ENCODE measurements at regions not wholly inside any gene's neighbourhood (a gene's known extent, or its start where the extent isn't known, plus 50 kb on each side); places are given as distances from the start of the nearest gene placed in this dataset.
"Not testable (repeated sequence)": the region's sequence is repeated elsewhere in the genome, so short reads cannot be mapped to it uniquely, and the experiment has no call there.

- Histone ChIP-seq H3K9me3 (ENCODE audit: control insufficient read depth in 1 of 2, low read length in 2 of 2) (no peaks in the 10 kb centered on the region), H3K27me3 (ENCODE audit: control insufficient read depth in 1 of 2, insufficient read depth in 2 of 2, low read length in 2 of 2) (no peaks in the 10 kb centered on the region), H3K4me1 (ENCODE audit: control insufficient read depth in 1 of 2, insufficient read depth in 2 of 2, low read length in 2 of 2) (peaks cover 0 to under 1% of the 10 kb centered on the region in 2 donors), H3K36me3 (ENCODE audit: control insufficient read depth in 1 of 2, insufficient read depth in 2 of 2, low read length in 2 of 2) (no peaks in the 10 kb centered on the region), H3K4me3 (ENCODE audit: low read depth in 1 of 2, low read length in 2 of 2) (no peak overlapping the region), H3K27ac (ENCODE audit: low read depth, low read length) (no peak overlapping the region), H3K9ac (ENCODE audit: low read depth in 1 of 2, low read length in 2 of 2) (no peak overlapping the region)
Measured at GRCh38 chr4:81682492-81682891, 210.8 kb upstream of the RASGEF1B start.

- H3K27me3 ChIP-seq (ENCODE audit: control insufficient read depth in 1 of 2, insufficient read depth in 2 of 2, low read length in 2 of 2) = no peaks in the 10 kb centered on the region
- H3K9me3 ChIP-seq (ENCODE audit: control insufficient read depth in 1 of 2, low read length in 2 of 2) = no peaks in the 10 kb centered on the region
- no peak overlapping the region for H3K27ac ChIP-seq (ENCODE audit: low read depth, low read length)
- H3K4me1 ChIP-seq (ENCODE audit: control insufficient read depth in 1 of 2, insufficient read depth in 2 of 2, low read length in 2 of 2) = peaks cover 0 to 6% of the 10 kb centered on the region in 2 donors
- H3K9ac ChIP-seq (ENCODE audit: low read depth in 1 of 2, low read length in 2 of 2) = no peak overlapping the region
- no peaks in the 10 kb centered on the region for H3K36me3 ChIP-seq (ENCODE audit: control insufficient read depth in 1 of 2, insufficient read depth in 2 of 2, low read length in 2 of 2)
- H3K4me3 ChIP-seq (ENCODE audit: low read depth in 1 of 2, low read length in 2 of 2) = no peak overlapping the region
Measured at GRCh38 chr4:81679315-81679714, 207.6 kb upstream of the RASGEF1B start.

DNA sequence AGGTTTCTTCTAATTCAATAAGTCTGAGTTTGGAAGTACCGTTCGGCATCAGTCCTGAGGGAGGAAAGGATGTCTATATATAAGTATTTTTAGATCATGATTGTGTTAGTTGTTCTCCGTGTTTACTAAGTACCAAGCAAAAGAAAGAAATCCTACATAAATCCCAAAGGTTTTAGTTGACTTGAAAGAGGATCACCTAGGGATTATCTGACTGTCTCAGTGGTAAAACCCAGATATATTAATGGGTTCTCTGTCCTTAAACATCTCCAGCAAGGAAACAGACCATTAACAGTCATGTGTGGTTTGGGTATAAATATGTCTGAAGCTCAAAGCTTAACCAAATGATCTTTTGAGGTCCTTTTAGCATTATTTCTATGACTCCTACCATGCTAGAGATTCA lies 207.1 kb upstream of the RASGEF1B start:
- no peak overlapping the region for H3K9ac ChIP-seq (ENCODE audit: low read depth in 1 of 2, low read length in 2 of 2)
- H3K27ac ChIP-seq (ENCODE audit: low read depth, low read length) = no peak overlapping the region
- no peak overlapping the region for H3K4me3 ChIP-seq (ENCODE audit: low read depth in 1 of 2, low read length in 2 of 2)
- H3K36me3 ChIP-seq (ENCODE audit: control insufficient read depth in 1 of 2, insufficient read depth in 2 of 2, low read length in 2 of 2) = no peaks in the 10 kb centered on the region
- no peaks in the 10 kb centered on the region for H3K9me3 ChIP-seq (ENCODE audit: control insufficient read depth in 1 of 2, low read length in 2 of 2)
- H3K27me3 ChIP-seq (ENCODE audit: control insufficient read depth in 1 of 2, insufficient read depth in 2 of 2, low read length in 2 of 2) = no peaks in the 10 kb centered on the region
- H3K4me1 ChIP-seq (ENCODE audit: control insufficient read depth in 1 of 2, insufficient read depth in 2 of 2, low read length in 2 of 2) = peaks cover 0 to 6% of the 10 kb centered on the region in 2 donors

DNA sequence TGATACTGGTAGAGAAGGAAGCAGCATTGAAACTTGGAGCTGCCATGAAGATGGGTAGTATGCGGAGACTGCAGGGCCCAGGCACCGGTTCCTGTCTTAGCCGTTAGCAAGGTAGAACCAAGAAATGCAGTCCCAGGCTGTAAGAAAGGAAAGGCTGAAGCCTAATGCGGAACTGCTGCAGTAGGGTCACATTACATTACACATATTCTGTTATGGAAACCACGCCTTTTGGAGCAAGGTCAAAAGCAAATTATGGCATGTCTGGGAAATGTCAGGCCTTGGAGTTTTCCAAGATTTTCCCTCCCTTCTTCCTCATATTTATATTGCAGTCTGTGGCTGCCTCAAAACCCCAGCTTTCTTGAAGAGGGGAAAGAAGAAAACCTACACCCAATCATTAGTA lies 204.8 kb upstream of the RASGEF1B start:
- H3K4me1 ChIP-seq (ENCODE audit: control insufficient read depth in 1 of 2, insufficient read depth in 2 of 2, low read length in 2 of 2) = peaks cover 0 to 6% of the 10 kb centered on the region in 2 donors

GRCh38 chr4:81675791-81676393 lies 204.2 kb upstream of the RASGEF1B start:
- Histone ChIP-seq H3K36me3 (ENCODE audit: control insufficient read depth in 1 of 2, insufficient read depth in 2 of 2, low read length in 2 of 2) (no peaks in the 10 kb centered on the region), H3K27me3 (ENCODE audit: control insufficient read depth in 1 of 2, insufficient read depth in 2 of 2, low read length in 2 of 2) (no peaks in the 10 kb centered on the region), H3K27ac (ENCODE audit: low read depth, low read length) (no peak overlapping the region), H3K9ac (ENCODE audit: low read depth in 1 of 2, low read length in 2 of 2) (no peak overlapping the region), H3K4me1 (ENCODE audit: control insufficient read depth in 1 of 2, insufficient read depth in 2 of 2, low read length in 2 of 2) (peaks cover 0 to 6% of the 10 kb centered on the region in 2 donors), H3K9me3 (ENCODE audit: control insufficient read depth in 1 of 2, low read length in 2 of 2) (no peaks in the 10 kb centered on the region), H3K4me3 (ENCODE audit: low read depth in 1 of 2, low read length in 2 of 2) (no peak overlapping the region)

More for the DNA sequence above, 204.8 kb upstream of the RASGEF1B start:
- Histone ChIP-seq H3K9me3 (ENCODE audit: control insufficient read depth in 1 of 2, low read length in 2 of 2) (no peaks in the 10 kb centered on the region), H3K27ac (ENCODE audit: low read depth, low read length) (no peak overlapping the region), H3K36me3 (ENCODE audit: control insufficient read depth in 1 of 2, insufficient read depth in 2 of 2, low read length in 2 of 2) (no peaks in the 10 kb centered on the region), H3K9ac (ENCODE audit: low read depth in 1 of 2, low read length in 2 of 2) (no peak overlapping the region), H3K27me3 (ENCODE audit: control insufficient read depth in 1 of 2, insufficient read depth in 2 of 2, low read length in 2 of 2) (no peaks in the 10 kb centered on the region), H3K4me3 (ENCODE audit: low read depth in 1 of 2, low read length in 2 of 2) (no peak overlapping the region)

GRCh38 chr4:81673961-81674360 lies 202.3 kb upstream of the RASGEF1B start:
- Histone ChIP-seq H3K27me3 (ENCODE audit: control insufficient read depth in 1 of 2, insufficient read depth in 2 of 2, low read length in 2 of 2) (no peaks in the 10 kb centered on the region), H3K4me3 (ENCODE audit: low read depth in 1 of 2, low read length in 2 of 2) (no peak overlapping the region), H3K27ac (ENCODE audit: low read depth, low read length) (no peak overlapping the region), H3K36me3 (ENCODE audit: control insufficient read depth in 1 of 2, insufficient read depth in 2 of 2, low read length in 2 of 2) (no peaks in the 10 kb centered on the region), H3K4me1 (ENCODE audit: control insufficient read depth in 1 of 2, insufficient read depth in 2 of 2, low read length in 2 of 2) (peaks cover 0 to 6% of the 10 kb centered on the region in 2 donors), H3K9ac (ENCODE audit: low read depth in 1 of 2, low read length in 2 of 2) (no peak overlapping the region), H3K9me3 (ENCODE audit: control insufficient read depth in 1 of 2, low read length in 2 of 2) (no peaks in the 10 kb centered on the region)

DNA sequence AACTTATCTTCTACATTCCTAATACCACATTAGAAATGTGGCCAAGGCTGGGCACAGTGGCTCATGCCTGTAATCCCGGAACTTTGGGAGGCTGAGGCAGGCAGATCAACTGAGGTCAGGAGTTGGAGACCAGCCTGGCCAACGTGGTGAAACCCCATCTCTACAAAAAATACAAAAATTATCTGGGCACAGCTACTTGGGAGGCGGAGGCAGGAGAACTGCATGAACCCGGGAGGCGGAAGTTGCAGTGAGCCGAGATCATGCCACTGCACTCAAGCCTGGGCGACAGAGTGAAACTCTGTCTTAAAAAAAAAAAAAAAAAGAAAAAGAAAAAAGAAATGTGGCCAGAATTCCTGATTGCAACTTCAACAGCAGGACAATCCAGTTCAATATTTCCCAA lies 196.6 kb upstream of the RASGEF1B start:
- H3K4me3 ChIP-seq (ENCODE audit: low read depth in 1 of 2, low read length in 2 of 2); H3K4me1 ChIP-seq (ENCODE audit: control insufficient read depth in 1 of 2, insufficient read depth in 2 of 2, low read length in 2 of 2); H3K27me3 ChIP-seq (ENCODE audit: control insufficient read depth in 1 of 2, insufficient read depth in 2 of 2, low read length in 2 of 2); H3K9me3 ChIP-seq (ENCODE audit: control insufficient read depth in 1 of 2, low read length in 2 of 2); H3K36me3 ChIP-seq (ENCODE audit: control insufficient read depth in 1 of 2, insufficient read depth in 2 of 2, low read length in 2 of 2); H3K9ac ChIP-seq (ENCODE audit: low read depth in 1 of 2, low read length in 2 of 2); H3K27ac ChIP-seq (ENCODE audit: low read depth, low read length): not testable (repeated sequence)

DNA sequence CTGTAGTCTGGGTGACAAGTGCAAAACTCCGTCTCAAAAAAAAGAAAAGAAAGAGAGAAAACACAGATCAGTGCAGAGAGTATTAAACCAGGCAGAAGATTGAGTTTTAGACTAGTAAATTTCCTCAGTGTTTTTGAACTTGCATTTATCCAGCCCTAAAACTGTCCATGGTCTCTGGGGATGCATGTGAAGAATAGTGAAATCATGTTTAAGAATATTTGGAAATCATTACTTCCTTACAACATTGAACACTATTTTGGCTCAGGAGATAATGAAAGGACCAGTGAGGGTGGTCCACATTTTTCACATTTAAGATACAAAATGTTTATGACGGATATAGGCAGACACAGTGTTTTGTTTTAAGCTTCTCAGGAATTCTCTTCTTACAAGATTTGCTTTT lies 195.8 kb upstream of the RASGEF1B start:
- Histone ChIP-seq H3K27me3 (ENCODE audit: control insufficient read depth in 1 of 2, insufficient read depth in 2 of 2, low read length in 2 of 2) (no peaks in the 10 kb centered on the region), H3K27ac (ENCODE audit: low read depth, low read length) (no peak overlapping the region), H3K4me3 (ENCODE audit: low read depth in 1 of 2, low read length in 2 of 2) (no peak overlapping the region), H3K36me3 (ENCODE audit: control insufficient read depth in 1 of 2, insufficient read depth in 2 of 2, low read length in 2 of 2) (no peaks in the 10 kb centered on the region), H3K9ac (ENCODE audit: low read depth in 1 of 2, low read length in 2 of 2) (no peak overlapping the region), H3K9me3 (ENCODE audit: control insufficient read depth in 1 of 2, low read length in 2 of 2) (no peaks in the 10 kb centered on the region), H3K4me1 (ENCODE audit: control insufficient read depth in 1 of 2, insufficient read depth in 2 of 2, low read length in 2 of 2) (peaks cover 0 to 8% of the 10 kb centered on the region in 2 donors)

GRCh38 chr4:81666491-81666890 lies 194.8 kb upstream of the RASGEF1B start:
- Histone ChIP-seq H3K9ac (ENCODE audit: low read depth in 1 of 2, low read length in 2 of 2) (no peak overlapping the region), H3K36me3 (ENCODE audit: control insufficient read depth in 1 of 2, insufficient read depth in 2 of 2, low read length in 2 of 2) (no peaks in the 10 kb centered on the region), H3K27me3 (ENCODE audit: control insufficient read depth in 1 of 2, insufficient read depth in 2 of 2, low read length in 2 of 2) (no peaks in the 10 kb centered on the region), H3K9me3 (ENCODE audit: control insufficient read depth in 1 of 2, low read length in 2 of 2) (no peaks in the 10 kb centered on the region), H3K4me3 (ENCODE audit: low read depth in 1 of 2, low read length in 2 of 2) (no peak overlapping the region), H3K4me1 (ENCODE audit: control insufficient read depth in 1 of 2, insufficient read depth in 2 of 2, low read length in 2 of 2) (peaks cover 0 to 8% of the 10 kb centered on the region in 2 donors), H3K27ac (ENCODE audit: low read depth, low read length) (no peak overlapping the region)

GRCh38 chr4:81665649-81666048 lies 193.9 kb upstream of the RASGEF1B start:
- Histone ChIP-seq H3K36me3 (ENCODE audit: control insufficient read depth in 1 of 2, insufficient read depth in 2 of 2, low read length in 2 of 2) (no peaks in the 10 kb centered on the region), H3K4me3 (ENCODE audit: low read depth in 1 of 2, low read length in 2 of 2) (no peak overlapping the region), H3K9ac (ENCODE audit: low read depth in 1 of 2, low read length in 2 of 2) (no peak overlapping the region), H3K9me3 (ENCODE audit: control insufficient read depth in 1 of 2, low read length in 2 of 2) (no peaks in the 10 kb centered on the region), H3K27ac (ENCODE audit: low read depth, low read length) (no peak overlapping the region), H3K4me1 (ENCODE audit: control insufficient read depth in 1 of 2, insufficient read depth in 2 of 2, low read length in 2 of 2) (peaks cover 0 to 8% of the 10 kb centered on the region in 2 donors), H3K27me3 (ENCODE audit: control insufficient read depth in 1 of 2, insufficient read depth in 2 of 2, low read length in 2 of 2) (no peaks in the 10 kb centered on the region)

GRCh38 chr4:81665045-81665444 lies 193.3 kb upstream of the RASGEF1B start:
- Histone ChIP-seq H3K36me3 (ENCODE audit: control insufficient read depth in 1 of 2, insufficient read depth in 2 of 2, low read length in 2 of 2) (no peaks in the 10 kb centered on the region), H3K4me1 (ENCODE audit: control insufficient read depth in 1 of 2, insufficient read depth in 2 of 2, low read length in 2 of 2) (peaks cover 0 to 8% of the 10 kb centered on the region in 2 donors), H3K27ac (ENCODE audit: low read depth, low read length) (no peak overlapping the region), H3K4me3 (ENCODE audit: low read depth in 1 of 2, low read length in 2 of 2) (no peak overlapping the region), H3K9ac (ENCODE audit: low read depth in 1 of 2, low read length in 2 of 2) (no peak overlapping the region), H3K27me3 (ENCODE audit: control insufficient read depth in 1 of 2, insufficient read depth in 2 of 2, low read length in 2 of 2) (no peaks in the 10 kb centered on the region), H3K9me3 (ENCODE audit: control insufficient read depth in 1 of 2, low read length in 2 of 2) (no peaks in the 10 kb centered on the region)

Measured in duodenal mucosa (tissue), 2 donors.